Parathyroid adenoma (tissue), 2 donors: ENCODE measurements at regions not wholly inside any gene's neighbourhood (a gene's known extent, or its start where the extent isn't known, plus 50 kb on each side); places are given as distances from the start of the nearest gene placed in this dataset.

ENCODE experiments used
- H2AFZ ChIP-seq: fragments of 300-600 bp; sonication (generic); one replicate; pipeline ENCODE4 v1.7.0; 2017; ENCODE audit warnings: antibody characterized with exemption, mild to moderate bottlenecking
- H3K27ac ChIP-seq: fragments of 300-600 bp; sonication (generic); one replicate; pipeline ENCODE4 v1.7.0; 2017
- H3K27me3 ChIP-seq: fragments of 300-600 bp; sonication (generic); one replicate; pipeline ENCODE4 v1.7.0; 2017; ENCODE audit warnings: low read length; ENCODE audit not compliant: control insufficient read depth, insufficient read depth
- H3K36me3 ChIP-seq: fragments of 300-600 bp; sonication (generic); one replicate; pipeline ENCODE4 v1.7.0; 2017; ENCODE audit warnings: low read length; ENCODE audit not compliant: control insufficient read depth, insufficient read depth
- H3K4me1 ChIP-seq: fragments of 300-600 bp; sonication (generic); one replicate; pipeline ENCODE4 v1.7.0; 2017; ENCODE audit warnings: control low read depth
- H3K4me2 ChIP-seq: fragments of 300-600 bp; sonication (generic); one replicate; pipeline ENCODE4 v1.7.0; 2017; ENCODE audit warnings: low read length
- H3K4me3 ChIP-seq: fragments of 300-600 bp; sonication (generic); one replicate; pipeline ENCODE4 v1.7.0; 2017; ENCODE audit warnings: low read depth, low read length
- H3K79me2 ChIP-seq: fragments of 300-600 bp; sonication (generic); one replicate; pipeline ENCODE4 v1.7.0; 2017; ENCODE audit warnings: control low read depth
- H3K9ac ChIP-seq: fragments of 300-600 bp; sonication (generic); one replicate; pipeline ENCODE4 v1.7.0; 2017; ENCODE audit warnings: mild to moderate bottlenecking
- H3K9me3 ChIP-seq: fragments of 300-600 bp; sonication (generic); one replicate; pipeline ENCODE4 v1.7.0; 2017; ENCODE audit warnings: low read length; ENCODE audit not compliant: control insufficient read depth
- TF ChIP-seq, protein P1 (sequence below): fragments of 300-600 bp; sonication (generic); IDR thresholded peaks from one replicate; pipeline ENCODE4 v1.7.0; 2017; ENCODE audit warnings: antibody characterized with exemption, mild to moderate bottlenecking
- donor health status: primary hyperparathyroidism.

DNA sequence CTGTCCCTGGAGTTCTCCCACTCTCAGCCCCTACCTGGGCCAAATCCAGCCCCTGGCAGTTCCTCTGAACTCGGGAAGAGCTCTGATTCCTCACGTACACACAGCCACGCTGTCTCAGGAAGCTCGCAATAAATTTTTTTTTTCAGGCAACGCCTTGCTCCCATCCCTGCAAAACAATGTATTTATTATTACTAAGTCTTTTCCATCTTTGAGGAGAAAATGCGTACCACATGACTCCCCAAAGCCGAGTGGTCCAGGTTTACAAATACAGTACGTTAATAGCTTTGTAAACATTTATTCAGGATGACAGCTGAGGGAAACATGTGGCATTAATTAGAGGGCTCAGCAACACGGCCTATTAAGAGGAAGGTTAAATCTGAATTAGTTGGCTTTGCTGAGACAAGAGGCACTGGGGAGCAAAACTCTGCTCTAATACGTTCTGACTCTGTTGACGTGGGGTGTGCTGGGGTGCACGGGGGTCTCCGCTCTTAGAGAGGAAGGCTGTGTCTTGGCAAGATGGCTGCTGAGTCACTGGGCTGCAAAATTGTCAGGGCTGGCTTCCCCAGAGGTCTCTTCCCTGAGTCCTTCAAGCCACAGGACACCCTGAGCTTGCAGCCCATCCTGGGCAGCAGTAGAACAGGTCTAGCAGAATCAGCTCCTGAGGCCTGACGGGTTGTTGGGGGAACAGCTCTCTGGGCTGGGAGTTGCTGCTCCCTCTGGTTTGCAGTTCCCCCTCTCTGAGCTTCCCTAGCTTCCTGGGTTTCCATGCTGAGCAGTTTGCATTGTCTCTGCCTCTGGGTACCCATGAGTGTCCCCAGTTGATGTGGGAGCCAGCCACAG, 185.2 kb upstream of the TBX3 start:
- H3K36me3 ChIP-seq: no peaks in the 10 kb centered on the region
- no peak overlapping the region for H3K27ac ChIP-seq
- H3K79me2 ChIP-seq: no peaks in the 10 kb centered on the region
- no peaks in the 10 kb centered on the region for H3K27me3 ChIP-seq
- no peak overlapping the region for H2AFZ ChIP-seq
- H3K4me2 ChIP-seq: no peak overlapping the region
- no peak overlapping the region for H3K4me3 ChIP-seq
- TF ChIP-seq, protein P1, sequence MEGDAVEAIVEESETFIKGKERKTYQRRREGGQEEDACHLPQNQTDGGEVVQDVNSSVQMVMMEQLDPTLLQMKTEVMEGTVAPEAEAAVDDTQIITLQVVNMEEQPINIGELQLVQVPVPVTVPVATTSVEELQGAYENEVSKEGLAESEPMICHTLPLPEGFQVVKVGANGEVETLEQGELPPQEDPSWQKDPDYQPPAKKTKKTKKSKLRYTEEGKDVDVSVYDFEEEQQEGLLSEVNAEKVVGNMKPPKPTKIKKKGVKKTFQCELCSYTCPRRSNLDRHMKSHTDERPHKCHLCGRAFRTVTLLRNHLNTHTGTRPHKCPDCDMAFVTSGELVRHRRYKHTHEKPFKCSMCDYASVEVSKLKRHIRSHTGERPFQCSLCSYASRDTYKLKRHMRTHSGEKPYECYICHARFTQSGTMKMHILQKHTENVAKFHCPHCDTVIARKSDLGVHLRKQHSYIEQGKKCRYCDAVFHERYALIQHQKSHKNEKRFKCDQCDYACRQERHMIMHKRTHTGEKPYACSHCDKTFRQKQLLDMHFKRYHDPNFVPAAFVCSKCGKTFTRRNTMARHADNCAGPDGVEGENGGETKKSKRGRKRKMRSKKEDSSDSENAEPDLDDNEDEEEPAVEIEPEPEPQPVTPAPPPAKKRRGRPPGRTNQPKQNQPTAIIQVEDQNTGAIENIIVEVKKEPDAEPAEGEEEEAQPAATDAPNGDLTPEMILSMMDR: no peak
- no peak overlapping the region for H3K9ac ChIP-seq
- no peaks in the 10 kb centered on the region for H3K9me3 ChIP-seq
- no peaks in the 10 kb centered on the region for H3K4me1 ChIP-seq

- TF ChIP-seq, protein P1: no peak
- Histone ChIP-seq H3K27me3 (no peaks in the 10 kb centered on the region), H3K4me3 (no peak overlapping the region), H3K36me3 (no peaks in the 10 kb centered on the region), H3K9me3 (no peaks in the 10 kb centered on the region), H3K27ac (no peak overlapping the region), H3K9ac (no peak overlapping the region), H2AFZ (no peak overlapping the region), H3K4me1 (no peaks in the 10 kb centered on the region), H3K79me2 (no peaks in the 10 kb centered on the region), H3K4me2 (no peak overlapping the region)
Measured at GRCh38 chr12:114866331-114866730, 182.4 kb upstream of the TBX3 start.

DNA sequence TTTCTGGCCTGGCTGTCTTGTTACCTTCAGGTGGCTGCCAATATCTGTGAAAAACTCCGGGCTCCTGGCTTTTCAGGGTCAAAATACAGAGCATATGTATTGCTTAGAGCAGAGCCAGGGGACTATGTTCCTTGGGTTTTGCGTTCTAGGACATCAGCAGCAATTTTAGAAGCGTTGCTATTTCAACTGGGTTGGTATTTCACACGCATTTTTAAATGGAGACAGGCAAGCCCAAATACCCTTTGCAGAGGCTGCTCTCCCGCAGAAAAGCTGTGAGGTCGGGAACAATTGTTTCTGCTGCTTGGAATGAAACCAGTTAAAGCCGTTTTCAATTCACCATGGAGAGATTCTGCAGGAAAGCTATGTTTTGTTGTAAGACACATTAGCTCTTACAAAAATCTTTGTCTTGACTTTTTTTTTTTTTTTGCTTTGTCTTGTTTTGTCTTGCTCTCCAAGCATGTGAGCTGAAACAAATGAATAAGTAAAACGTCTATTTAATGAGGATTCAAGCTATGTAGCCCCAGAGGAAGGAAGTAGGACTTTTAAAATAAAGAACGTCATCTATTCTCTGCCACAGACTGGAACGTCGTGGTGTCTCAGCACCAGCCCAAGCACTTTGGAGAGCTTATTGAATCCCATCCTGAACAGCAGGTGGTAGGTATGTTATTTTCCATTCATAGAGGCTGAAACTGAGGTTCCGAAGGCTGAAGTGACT, 181.0 kb upstream of the TBX3 start:
- Histone ChIP-seq H2AFZ (no peak overlapping the region), H3K4me3 (no peak overlapping the region), H3K9me3 (no peaks in the 10 kb centered on the region), H3K79me2 (no peaks in the 10 kb centered on the region), H3K36me3 (no peaks in the 10 kb centered on the region), H3K4me1 (no peaks in the 10 kb centered on the region), H3K27ac (no peak overlapping the region), H3K9ac (no peak overlapping the region), H3K27me3 (no peaks in the 10 kb centered on the region), H3K4me2 (no peak overlapping the region)
- TF ChIP-seq, protein P1: no peak

DNA sequence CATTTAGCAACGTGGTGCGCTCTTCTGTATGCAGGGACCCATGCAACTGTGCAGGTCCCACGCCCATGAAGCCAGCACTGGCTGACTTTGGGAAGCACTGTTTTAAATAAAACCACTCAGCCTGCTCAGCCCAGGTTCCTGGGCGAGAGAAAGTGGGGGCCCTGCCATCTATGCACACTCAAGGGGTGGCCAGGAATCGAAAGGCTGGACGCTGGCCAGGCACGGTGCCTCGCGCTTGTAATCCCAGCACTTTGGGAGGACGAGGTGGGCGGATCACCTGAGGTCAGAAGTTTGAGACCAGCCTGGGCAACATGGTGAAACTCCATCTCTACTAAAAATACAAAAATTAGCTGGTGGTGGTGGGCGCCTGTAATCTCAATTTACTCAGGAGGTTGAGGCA, 179.9 kb upstream of the TBX3 start:
- Histone ChIP-seq H3K4me1 (no peaks in the 10 kb centered on the region), H3K27ac (no peak overlapping the region), H3K4me2 (no peak overlapping the region), H3K9me3 (no peaks in the 10 kb centered on the region), H3K36me3 (no peaks in the 10 kb centered on the region), H3K79me2 (no peaks in the 10 kb centered on the region), H2AFZ (no peak overlapping the region), H3K4me3 (no peak overlapping the region), H3K9ac (no peak overlapping the region), H3K27me3 (no peaks in the 10 kb centered on the region)
- TF ChIP-seq, protein P1: no peak
